H1 (cell line): ENCODE measurements at regions not wholly inside any gene's neighbourhood (a gene's known extent, or its start where the extent isn't known, plus 50 kb on each side); places are given as distances from the start of the nearest gene placed in this dataset.

ENCODE experiments used
- CTCF ChIA-PET: fragments of 300-600 bp; sonication (Branson Sonifier 250); formaldehyde crosslinking; loops from one replicate; lab custom pipeline; 2021; ENCODE audit not compliant: partially characterized antibody; lab: Charles Lee
- POLR2A ChIA-PET: fragments of 300-600 bp; sonication (Branson Sonifier 250); formaldehyde crosslinking; loops from one replicate; lab custom pipeline; 2021; ENCODE audit warnings: inconsistent platforms; ENCODE audit not compliant: partially characterized antibody; lab: Charles Lee
- DNase-seq, 2 experiments: peaks; one replicate each; pipeline versions ENCODE4 v3.0.0 to v3.0.0-alpha.2; 2010 to 2022; ENCODE audit warnings: low spot score in 2 of 2, low read depth in 1 of 2, mixed read lengths in 1 of 2
- FAIRE-seq: peaks from 2 replicates; lab custom pipeline; 2011; peaks lifted over from hg19 to GRCh38; lab: Jason Lieb, UNC
- H2AFZ ChIP-seq: 2 replicates; pipeline ENCODE4 v1.8.1; 2012; ENCODE audit warnings: low read length, inconsistent platforms
- H2AK5ac ChIP-seq: 2 replicates; pipeline ENCODE4 v1.6.1; 2013; ENCODE audit warnings: low read depth, low read length
- H2BK120ac ChIP-seq: replicated peaks from 2 replicates; pipeline ENCODE3; 2013; ENCODE audit warnings: low read depth, low read length, inconsistent platforms
- H2BK12ac ChIP-seq: 2 replicates; pipeline ENCODE4 v1.6.1; 2013; ENCODE audit warnings: low read depth, low read length
- H2BK15ac ChIP-seq: 2 replicates; pipeline ENCODE4 v1.6.1; 2013; ENCODE audit warnings: low read length
- H2BK20ac ChIP-seq: 2 replicates; pipeline ENCODE4 v1.6.1; 2013; ENCODE audit warnings: low read length
- H2BK5ac ChIP-seq: 2 replicates; pipeline ENCODE4 v1.6.1; 2013; ENCODE audit warnings: low read depth, low read length
- H3K14ac ChIP-seq: 2 replicates; pipeline ENCODE4 v1.6.1; 2013; ENCODE audit warnings: inconsistent platforms; ENCODE audit not compliant: insufficient read length
- H3K18ac ChIP-seq: 2 replicates; pipeline ENCODE4 v1.6.1; 2013; ENCODE audit warnings: low read length; ENCODE audit errors: extremely low read depth
- H3K23ac ChIP-seq: 2 replicates; pipeline ENCODE4 v1.6.1; 2013; ENCODE audit warnings: inconsistent platforms; ENCODE audit not compliant: insufficient read length
- H3K23me2 ChIP-seq: 2 replicates; pipeline ENCODE4 v1.6.1; 2013; ENCODE audit warnings: low read depth, low read length
- H3K27ac ChIP-seq: 2 replicates; pipeline ENCODE4 v1.6.1; 2011; ENCODE audit warnings: low read depth, low read length, inconsistent platforms
- H3K27me3 ChIP-seq, 4 experiments: replicated peaks in 1 of 4; 1 replicate in 1 of 4; 2 replicates in 3 of 4; pipeline versions ENCODE4 v1.6.1 to v1.8.1; 2011 to 2013; ENCODE audit warnings: low read length in 3 of 4, mild to moderate bottlenecking in 3 of 4, inconsistent platforms in 2 of 4, mixed read lengths in 2 of 4, moderate library complexity in 1 of 4; ENCODE audit not compliant: control insufficient read depth in 3 of 4, insufficient read depth in 3 of 4; ENCODE audit errors: extremely low read depth in 1 of 4
- H3K36me3 ChIP-seq, 4 experiments: 2 replicates each; pipeline versions ENCODE4 v1.6.1 to v1.8.1; 2011 to 2013; ENCODE audit warnings: mild to moderate bottlenecking in 4 of 4, low read length in 3 of 4, moderate library complexity in 2 of 4, control low read depth in 1 of 4, inconsistent platforms in 1 of 4; ENCODE audit not compliant: insufficient read depth in 4 of 4, control insufficient read depth in 2 of 4
- H3K4ac ChIP-seq: replicated peaks from 2 replicates; pipeline ENCODE3; 2013; ENCODE audit warnings: low read length, low read depth, mixed read lengths, inconsistent platforms; ENCODE audit not compliant: insufficient read length
- H3K4me1 ChIP-seq, 4 experiments: replicated peaks in 1 of 4; 1 replicate in 1 of 4; 2 replicates in 3 of 4; pipeline versions ENCODE4 v1.6.1 to v1.8.1; 2011 to 2013; ENCODE audit warnings: low read length in 3 of 4, inconsistent platforms in 2 of 4, mixed read lengths in 1 of 4; ENCODE audit not compliant: insufficient read depth in 4 of 4, control insufficient read depth in 3 of 4
- H3K4me2 ChIP-seq, 2 experiments: 2 replicates each; pipeline versions ENCODE4 v1.6.1 to v1.8.1; 2011 to 2013; ENCODE audit warnings: low read depth in 2 of 2, low read length in 2 of 2, control low read depth in 1 of 2, inconsistent platforms in 1 of 2, mild to moderate bottlenecking in 1 of 2; ENCODE audit not compliant: insufficient read depth in 1 of 2
- H3K4me3 ChIP-seq, 4 experiments: fragments of 200-600, 300-600 bp in 1 of 4; sonication (generic), shearing (Covaris generic), sonication (Bioruptor Twin) in 1 of 4; 2 replicates each; pipeline versions ENCODE4 v1.5.1 to v1.8.1; 2011 to 2016; ENCODE audit warnings: low read length in 4 of 4, low read depth in 3 of 4, control low read depth in 2 of 4, inconsistent platforms in 2 of 4, mild to moderate bottlenecking in 2 of 4, mixed read lengths in 1 of 4, moderate library complexity in 1 of 4; ENCODE audit not compliant: insufficient read depth in 2 of 4; ENCODE audit errors: extremely low read depth in 1 of 4
- H3K56ac ChIP-seq: replicated peaks from 2 replicates; pipeline ENCODE3; 2013; ENCODE audit warnings: low read depth, mild to moderate bottlenecking, mixed read lengths, low read length, inconsistent platforms; ENCODE audit not compliant: insufficient read length
- H3K79me1 ChIP-seq: 2 replicates; pipeline ENCODE4 v1.6.1; 2013; ENCODE audit warnings: low read depth, low read length, control low read depth
- H3K79me2 ChIP-seq, 2 experiments: 2 replicates each; pipeline versions ENCODE4 v1.6.1 to v1.8.1; 2012 to 2013; ENCODE audit warnings: low read length in 2 of 2, mild to moderate bottlenecking in 2 of 2, inconsistent platforms in 1 of 2; ENCODE audit not compliant: insufficient read depth in 2 of 2, control insufficient read depth in 1 of 2
- H3K9ac ChIP-seq, 4 experiments: replicated peaks in 1 of 4; 1 replicate in 1 of 4; 2 replicates in 3 of 4; pipeline versions ENCODE4 v1.6.1 to v1.8.1; 2011 to 2013; ENCODE audit warnings: low read depth in 3 of 4, low read length in 3 of 4, control low read depth in 2 of 4, mild to moderate bottlenecking in 2 of 4, moderate library complexity in 2 of 4, inconsistent platforms in 1 of 4; ENCODE audit errors: extremely low read depth in 1 of 4
- H3K9me3 ChIP-seq, 2 experiments: 2 replicates each; pipeline versions ENCODE4 v1.6.1 to v1.8.1; 2012 to 2013; ENCODE audit warnings: mild to moderate bottlenecking in 2 of 2, moderate library complexity in 2 of 2, control low read depth in 1 of 2, inconsistent platforms in 1 of 2, low read depth in 1 of 2, low read length in 1 of 2, mixed read lengths in 1 of 2; ENCODE audit not compliant: insufficient read depth in 2 of 2
- H4K20me1 ChIP-seq, 2 experiments: replicated peaks in 1 of 2; 2 replicates each; pipeline versions ENCODE3 to v1.8.1; 2011 to 2013; ENCODE audit warnings: inconsistent platforms in 2 of 2, low read length in 2 of 2, mild to moderate bottlenecking in 1 of 2; ENCODE audit not compliant: insufficient read depth in 2 of 2, control insufficient read depth in 1 of 2
- H4K5ac ChIP-seq: 2 replicates; pipeline ENCODE4 v1.6.1; 2013; ENCODE audit warnings: low read length, low read depth, mixed read lengths, inconsistent platforms; ENCODE audit not compliant: insufficient read length
- H4K8ac ChIP-seq: 2 replicates; pipeline ENCODE4 v1.8.0; 2013; ENCODE audit warnings: mild to moderate bottlenecking, moderate library complexity, low read length, inconsistent platforms; ENCODE audit not compliant: insufficient read depth; ENCODE audit errors: extremely low read depth
- H4K91ac ChIP-seq: replicated peaks from 2 replicates; pipeline ENCODE3; 2013; ENCODE audit warnings: low read length, mixed read lengths, inconsistent platforms; ENCODE audit not compliant: insufficient read length
- CHD1 ChIP-seq: IDR thresholded peaks from 2 replicates; pipeline ENCODE4 v1.6.1; 2012; ENCODE audit warnings: low read depth, low read length, improper control_type of control experiment
- HDAC2 ChIP-seq, 2 experiments: fragments of 300-600 bp in 1 of 2; sonication (generic) in 1 of 2; IDR thresholded peaks; 2 replicates each; pipeline ENCODE4 v1.6.1; 2011 to 2012; ENCODE audit warnings: low read depth in 2 of 2, low read length in 2 of 2, mild to moderate bottlenecking in 2 of 2, moderate library complexity in 2 of 2, borderline replicate concordance in 1 of 2, inconsistent platforms in 1 of 2
- SAP30 ChIP-seq: fragments of 300-600 bp; sonication (generic); IDR thresholded peaks from 2 replicates; pipeline ENCODE4 v1.7.1; 2012; ENCODE audit warnings: low read length, moderate library complexity, mild to moderate bottlenecking, inconsistent platforms; ENCODE audit not compliant: insufficient read depth, insufficient replicate concordance
- TBP ChIP-seq: IDR thresholded peaks from 2 replicates; pipeline ENCODE4 v1.6.1; 2011; ENCODE audit warnings: low read depth, low read length, improper control_type of control experiment
- WGBS, 2 experiments: shearing (Covaris generic) in 1 of 2; methylation state at CpG; one replicate each; pipeline versions ENCODE4 v1.1.6 to v1.1.7; 2013 to 2015; ENCODE audit warnings: low lambda C conversion rate in 2 of 2, mixed read lengths in 2 of 2, inconsistent platforms in 1 of 2, low coverage in 1 of 2, missing lambda C conversion rate in 1 of 2; ENCODE audit not compliant: insufficient replicate concordance in 2 of 2, insufficient coverage in 1 of 2, insufficient read length in 1 of 2; ENCODE audit errors: extremely low coverage in 1 of 2, missing lambda C conversion rate in 1 of 2; 5-methylcytosine and 5-hydroxymethylcytosine counted together
- TF ChIP-seq, protein P1 (sequence below), 3 experiments: IDR thresholded peaks; 1 replicate in 2 of 3; 2 replicates in 1 of 3; pipeline versions ENCODE4 v1.5.1 to v1.6.1; 2011; ENCODE audit warnings: low read length in 3 of 3, mild to moderate bottlenecking in 3 of 3, inconsistent platforms in 2 of 3, low read depth in 1 of 3, moderate library complexity in 1 of 3; ENCODE audit not compliant: insufficient read depth in 1 of 3; ENCODE audit errors: control extremely low read depth in 1 of 3

DNA sequence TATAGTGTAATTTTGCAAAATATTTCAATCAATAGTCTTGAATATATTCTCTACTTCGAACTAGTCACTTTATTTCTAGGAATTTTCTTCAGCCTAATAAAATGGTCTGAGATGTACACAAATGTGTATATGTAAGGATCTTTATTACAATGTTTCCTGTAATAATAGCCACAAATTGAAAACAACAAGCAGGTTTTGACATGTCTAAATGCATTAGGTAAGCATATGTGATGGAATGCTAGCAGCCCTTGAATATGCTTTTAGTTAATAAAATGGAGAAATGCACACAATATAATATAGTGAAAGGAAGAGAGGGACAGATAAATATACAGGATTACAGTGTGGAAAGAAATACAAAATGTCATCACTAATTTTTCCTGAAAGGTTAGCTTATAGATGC is 196.5 kb upstream of the IRX5 start:
- Histone ChIP-seq H2BK15ac (no peak overlapping the region), H3K4me2 (no peak overlapping the region), H3K79me1 (no peaks in the 10 kb centered on the region), H3K4ac (no peak overlapping the region), H3K36me3 (no peaks in the 10 kb centered on the region), H3K23me2 (no peaks in the 10 kb centered on the region; the same call in 1 of the 2 replicates), H3K4me1 (no peaks in the 10 kb centered on the region)
- FAIRE-seq, result no peak
- TF ChIP-seq, protein P1, sequence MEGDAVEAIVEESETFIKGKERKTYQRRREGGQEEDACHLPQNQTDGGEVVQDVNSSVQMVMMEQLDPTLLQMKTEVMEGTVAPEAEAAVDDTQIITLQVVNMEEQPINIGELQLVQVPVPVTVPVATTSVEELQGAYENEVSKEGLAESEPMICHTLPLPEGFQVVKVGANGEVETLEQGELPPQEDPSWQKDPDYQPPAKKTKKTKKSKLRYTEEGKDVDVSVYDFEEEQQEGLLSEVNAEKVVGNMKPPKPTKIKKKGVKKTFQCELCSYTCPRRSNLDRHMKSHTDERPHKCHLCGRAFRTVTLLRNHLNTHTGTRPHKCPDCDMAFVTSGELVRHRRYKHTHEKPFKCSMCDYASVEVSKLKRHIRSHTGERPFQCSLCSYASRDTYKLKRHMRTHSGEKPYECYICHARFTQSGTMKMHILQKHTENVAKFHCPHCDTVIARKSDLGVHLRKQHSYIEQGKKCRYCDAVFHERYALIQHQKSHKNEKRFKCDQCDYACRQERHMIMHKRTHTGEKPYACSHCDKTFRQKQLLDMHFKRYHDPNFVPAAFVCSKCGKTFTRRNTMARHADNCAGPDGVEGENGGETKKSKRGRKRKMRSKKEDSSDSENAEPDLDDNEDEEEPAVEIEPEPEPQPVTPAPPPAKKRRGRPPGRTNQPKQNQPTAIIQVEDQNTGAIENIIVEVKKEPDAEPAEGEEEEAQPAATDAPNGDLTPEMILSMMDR (IDR thresholded peaks at IDR 0.05; ENCODE audit: control extremely low read depth in 1 of 3, insufficient read depth in 1 of 3, low read depth in 1 of 3, low read length in 3 of 3), result no peak
- no peak for TF ChIP-seq SAP30
- TF ChIP-seq HDAC2 (IDR thresholded peaks at IDR 0.05; ENCODE audit: borderline replicate concordance in 1 of 2, low read depth in 2 of 2, low read length in 2 of 2), result no peak
- TF ChIP-seq TBP, result no peak
- no peak for TF ChIP-seq CHD1
- TF ChIP-seq, all 59 proteins: peak for 0
- WGBS, 2 experiments, result 89% methylated on average over 1 of the region's 1 CpG; no CpG with 5 or more reads in 1 of the 2 experiments
- CTCF ChIA-PET, result interaction anchor here (0.7 to 0.9 kb wide), 2 partner anchors 13 to 19 kb away, joined by 3 read pairs; no protein-coding TSS in a partner anchor
- H2BK120ac ChIP-seq, result no peak overlapping the region
- no peak overlapping the region for H3K27ac ChIP-seq
- H3K18ac ChIP-seq, result no peak overlapping the region
- no peak overlapping the region for H3K56ac ChIP-seq
- no peak overlapping the region for H3K23ac ChIP-seq
- H3K27me3 ChIP-seq, result no peaks in the 10 kb centered on the region
- H2AK5ac ChIP-seq, result no peak overlapping the region
- no peaks in the 10 kb centered on the region for H3K9me3 ChIP-seq
- H3K9ac ChIP-seq, result no peak overlapping the region
- H4K8ac ChIP-seq, result no peak overlapping the region
- H2BK20ac ChIP-seq, result no peak overlapping the region
- H4K20me1 ChIP-seq, result no peaks in the 10 kb centered on the region
- no peak overlapping the region for H2BK5ac ChIP-seq
- H4K91ac ChIP-seq, result no peak overlapping the region
- DNase-seq, result no peak
- no peak overlapping the region for H2AFZ ChIP-seq
- H2BK12ac ChIP-seq, result no peak overlapping the region
- no peak overlapping the region for H4K5ac ChIP-seq
- POLR2A ChIA-PET, result no interaction called here
- H3K4me3 ChIP-seq, result no peak overlapping the region
- H3K14ac ChIP-seq, result no peak overlapping the region
- H3K79me2 ChIP-seq, result no peaks in the 10 kb centered on the region
